HG03432 (cell line): ENCODE measurements at regions not wholly inside any gene's neighbourhood (a gene's known extent, or its start where the extent isn't known, plus 50 kb on each side); places are given as distances from the start of the nearest gene placed in this dataset.

Experiments used
- ATAC-seq: cut with Tn5 transposase; IDR thresholded peaks from one replicate; pipeline ENCODE4 v1.9.1; 2021; ENCODE audit warnings: mild to moderate bottlenecking, moderate library complexity; ENCODE audit not compliant: unreplicated experiment

GRCh38 chr4:167290678-167291077 is 56.4 kb upstream of the SPOCK3 start:
- ATAC-seq, result no peak

DNA sequence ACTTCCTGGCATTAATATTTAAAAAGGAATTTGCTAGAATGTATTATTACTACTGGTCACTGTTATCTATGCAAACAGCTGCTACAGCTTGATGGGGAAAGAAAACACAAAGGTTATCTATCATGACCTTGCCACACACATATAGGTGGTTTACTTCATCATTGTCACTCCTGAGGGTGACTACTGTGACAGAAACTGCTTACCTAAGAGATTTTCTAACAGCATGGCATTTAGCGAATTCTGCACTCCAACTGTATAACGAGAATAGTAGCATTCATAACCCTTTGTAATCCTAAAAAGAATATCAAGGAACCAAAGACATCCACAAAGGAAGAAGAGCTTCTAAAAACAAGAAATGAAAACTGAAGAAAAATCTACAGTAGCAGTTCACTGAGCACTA is 74.6 kb upstream of the SPOCK3 start:
- no peak for ATAC-seq

- ATAC-seq, result no peak
Observed at GRCh38 chr4:167321299-167321698, 87.0 kb upstream of the SPOCK3 start.

DNA sequence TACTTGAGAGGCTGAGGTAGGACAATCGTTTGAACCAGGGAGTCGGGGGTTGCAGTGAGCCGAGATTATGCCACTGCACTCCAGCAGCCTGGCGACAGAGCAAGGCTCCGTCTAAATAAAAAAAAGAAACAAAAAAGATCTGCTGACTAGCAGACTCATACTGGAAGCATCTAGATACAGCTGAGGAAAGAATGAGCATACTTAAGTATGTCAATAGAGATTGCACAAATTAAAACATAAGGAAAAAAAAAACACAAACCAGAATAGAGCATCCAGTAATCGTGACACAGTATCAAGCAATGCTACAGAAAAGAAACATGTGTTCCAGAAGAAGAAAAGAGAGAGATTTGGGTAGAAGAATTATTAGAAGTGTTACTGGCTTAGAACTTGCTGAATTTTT is 105.5 kb upstream of the SPOCK3 start:
- no peak for ATAC-seq

DNA sequence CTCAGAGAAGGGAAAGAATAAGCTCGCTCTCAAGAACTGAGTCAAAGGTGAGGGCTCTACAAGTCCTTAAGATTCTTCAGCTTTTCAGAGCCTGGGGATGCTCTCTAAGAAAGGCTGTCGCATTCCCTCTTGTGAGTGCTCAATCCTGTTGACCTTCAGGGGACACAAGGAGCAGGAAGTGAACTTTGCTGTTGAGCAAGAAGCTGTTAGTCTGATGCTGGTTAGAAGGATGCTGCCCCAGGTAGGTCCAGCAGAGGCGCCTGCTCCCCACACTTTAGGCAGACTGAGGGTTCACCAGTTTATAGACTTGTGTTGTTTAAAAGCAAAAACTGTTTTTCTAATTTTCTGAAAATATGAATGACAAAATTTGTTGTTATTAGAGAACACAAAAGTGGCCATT is 125.4 kb upstream of the SPOCK3 start:
- no peak for ATAC-seq

DNA sequence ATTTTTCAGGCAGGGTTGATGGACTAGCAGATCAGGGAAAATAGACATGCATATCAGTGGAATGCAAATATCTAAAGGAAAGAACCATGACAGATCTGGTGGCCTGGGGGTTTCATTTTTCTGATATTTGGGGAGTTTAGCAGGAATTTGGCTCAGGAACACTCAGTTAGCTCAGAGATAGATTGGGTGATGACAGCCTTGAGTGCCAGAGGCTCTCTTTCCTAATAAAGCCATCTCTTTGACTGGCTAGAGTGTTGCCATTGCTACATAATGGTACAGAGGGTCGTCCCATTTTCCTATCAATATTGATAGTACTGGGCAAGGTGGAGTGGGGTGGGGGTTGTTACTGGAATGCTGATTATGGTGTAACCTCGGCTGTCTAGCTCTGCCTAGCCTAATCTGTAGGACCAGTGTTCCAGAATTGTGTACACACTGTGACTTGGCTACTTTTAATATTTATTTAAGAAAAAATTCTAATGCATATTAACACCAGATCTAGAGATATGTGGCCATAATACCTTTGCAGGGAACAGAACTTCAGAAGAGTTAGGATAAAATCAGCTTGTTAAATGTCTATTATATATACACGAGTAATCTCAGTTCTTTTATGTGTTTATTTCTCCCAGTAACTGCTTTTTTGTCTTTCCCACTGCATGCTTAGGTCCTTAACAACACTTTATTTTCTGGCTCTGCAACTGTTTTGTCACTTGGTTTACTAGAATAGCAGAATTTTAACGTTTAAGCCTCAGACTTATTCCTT is 145.0 kb upstream of the SPOCK3 start:
- ATAC-seq, result no peak

GRCh38 chr4:167380964-167381363 is 146.7 kb upstream of the SPOCK3 start:
- ATAC-seq, result peak; percentile 59

GRCh38 chr4:167383291-167383690 is 149.0 kb upstream of the SPOCK3 start:
- no peak for ATAC-seq

GRCh38 chr4:167397586-167397985 is 163.3 kb upstream of the SPOCK3 start:
- ATAC-seq, result no peak

DNA sequence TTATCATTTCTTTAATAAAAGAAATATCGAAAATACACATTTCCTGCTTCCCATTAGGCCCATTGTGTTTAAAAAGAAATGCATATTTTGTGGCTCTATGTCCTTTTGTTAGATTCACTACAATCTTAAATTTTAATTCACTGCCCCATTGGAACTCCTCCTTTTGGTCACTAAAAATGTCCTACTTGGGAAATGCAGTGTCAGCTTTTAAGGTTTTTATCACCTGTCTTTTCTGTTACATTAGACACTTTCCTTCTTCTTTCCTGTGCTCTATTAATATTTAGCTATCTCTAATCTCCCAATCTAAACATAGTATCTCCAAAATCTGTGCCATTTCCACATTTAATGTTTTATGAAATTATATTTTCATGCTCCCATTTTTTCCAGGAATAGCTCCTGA is 164.9 kb upstream of the SPOCK3 start:
- ATAC-seq, result no peak

GRCh38 chr4:167406181-167406580 is 171.9 kb upstream of the SPOCK3 start:
- no peak for ATAC-seq

DNA sequence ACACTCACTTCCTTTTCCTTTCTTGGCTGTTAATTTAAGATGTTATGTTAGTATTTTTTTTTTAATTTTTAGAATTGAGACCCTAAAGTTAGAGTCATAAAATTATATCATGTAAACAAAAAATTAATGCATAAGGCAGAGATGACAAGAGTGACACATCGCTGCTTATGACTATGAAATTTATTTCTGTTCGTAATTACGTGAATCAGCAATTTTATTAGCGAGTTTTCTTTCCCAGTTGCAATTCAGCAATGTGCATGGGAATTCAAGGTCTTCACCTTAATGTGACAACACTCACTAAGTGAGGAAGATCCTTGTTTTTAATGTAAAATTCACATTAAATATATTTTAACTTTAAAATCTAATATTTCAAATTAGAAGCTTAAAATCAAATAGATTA is 181.2 kb upstream of the SPOCK3 start:
- no peak for ATAC-seq

DNA sequence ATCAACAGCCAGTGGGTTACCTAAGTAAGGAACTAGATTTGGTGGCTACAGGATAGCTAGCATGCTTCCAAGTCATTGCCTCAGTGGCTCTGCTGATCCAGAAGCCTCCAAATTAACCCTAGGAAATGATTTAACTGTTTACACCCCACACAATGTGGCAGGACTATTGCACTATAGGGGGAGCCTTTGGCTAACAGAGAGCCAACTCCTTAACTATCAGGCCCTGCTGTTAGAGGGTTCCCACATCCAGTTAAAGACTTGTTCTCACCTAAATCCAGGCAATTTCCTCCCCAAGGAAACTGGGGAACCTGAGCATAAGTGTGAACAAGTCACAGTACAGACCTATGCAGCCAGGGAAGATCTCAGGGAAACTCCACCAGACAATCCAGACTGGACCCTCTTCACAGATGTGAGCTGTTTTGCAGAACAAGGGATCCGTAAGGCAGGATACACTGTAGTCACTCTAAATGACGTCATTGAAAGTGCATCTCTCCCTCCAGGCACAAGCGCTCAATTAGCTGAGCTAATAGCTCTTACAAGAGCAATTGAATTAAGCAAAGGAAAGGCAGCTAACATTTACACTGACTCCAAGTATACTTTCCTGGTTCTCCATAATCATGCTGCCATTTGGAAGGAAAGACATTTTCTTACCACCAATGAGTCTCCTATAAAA is 185.3 kb upstream of the SPOCK3 start:
- no peak for ATAC-seq

- ATAC-seq, result no peak
Observed at GRCh38 chr4:167421201-167421600, 186.9 kb upstream of the SPOCK3 start.

DNA sequence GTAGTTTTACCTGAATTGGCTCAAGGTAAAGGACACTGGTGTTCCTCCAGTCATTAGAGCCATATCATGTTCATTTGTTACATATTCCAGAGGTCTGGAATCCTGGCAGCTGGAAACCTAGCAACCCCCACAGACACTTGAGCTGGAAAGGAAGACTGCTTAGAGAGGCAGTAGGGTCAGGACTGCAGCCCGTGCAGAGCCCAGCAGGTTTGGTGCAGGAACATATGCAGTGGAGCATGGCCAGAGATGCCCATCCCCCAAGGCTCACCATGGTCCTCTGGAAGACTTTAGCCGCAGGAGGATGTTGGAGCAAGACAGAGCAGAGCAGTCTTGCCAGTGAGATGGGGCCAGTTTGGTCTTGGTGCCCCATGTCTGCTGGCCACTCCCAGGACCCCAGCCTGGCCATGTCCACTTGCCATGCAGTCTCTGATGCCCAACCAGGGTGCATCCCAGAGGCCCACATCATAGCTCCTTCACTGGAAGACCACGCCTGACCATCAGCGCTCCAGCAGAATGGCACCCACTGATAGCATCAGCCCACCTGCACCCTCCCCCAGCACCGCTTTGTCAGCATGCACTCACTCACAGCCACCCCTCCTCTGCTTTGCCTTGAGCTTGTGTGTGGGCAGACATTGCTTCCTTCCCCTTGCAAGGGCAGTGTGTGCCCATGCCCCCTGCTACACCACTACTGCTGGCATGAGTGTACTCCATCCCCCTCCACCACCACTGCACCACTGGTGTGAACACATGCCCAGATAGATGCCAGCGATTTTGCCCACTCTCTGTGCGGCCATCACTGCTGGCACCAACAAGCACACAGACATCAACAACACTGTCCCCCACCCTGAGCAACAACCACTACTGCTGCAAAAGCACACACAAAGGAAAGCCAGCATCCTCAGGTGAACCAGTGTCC is 190.3 kb upstream of the SPOCK3 start:
- no peak for ATAC-seq

DNA sequence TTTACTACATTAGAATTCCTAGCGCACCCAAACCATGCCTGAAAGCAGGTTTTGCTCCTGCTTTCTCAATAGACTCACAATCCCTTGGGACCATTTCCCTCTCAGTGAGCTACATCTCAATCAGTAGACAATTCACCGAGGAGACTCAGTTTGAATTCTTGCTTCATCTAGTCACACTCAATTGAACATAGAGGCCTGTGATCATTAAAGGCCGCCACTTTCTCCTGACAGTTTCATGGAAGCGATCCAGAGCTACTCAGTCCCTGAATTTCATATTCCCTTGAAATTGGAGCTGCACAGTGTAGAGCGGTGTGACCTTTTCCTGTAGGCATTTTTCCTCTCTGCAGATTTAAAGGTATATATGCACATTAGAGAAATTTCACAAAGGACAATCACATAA is 193.9 kb upstream of the SPOCK3 start:
- ATAC-seq, result no peak

DNA sequence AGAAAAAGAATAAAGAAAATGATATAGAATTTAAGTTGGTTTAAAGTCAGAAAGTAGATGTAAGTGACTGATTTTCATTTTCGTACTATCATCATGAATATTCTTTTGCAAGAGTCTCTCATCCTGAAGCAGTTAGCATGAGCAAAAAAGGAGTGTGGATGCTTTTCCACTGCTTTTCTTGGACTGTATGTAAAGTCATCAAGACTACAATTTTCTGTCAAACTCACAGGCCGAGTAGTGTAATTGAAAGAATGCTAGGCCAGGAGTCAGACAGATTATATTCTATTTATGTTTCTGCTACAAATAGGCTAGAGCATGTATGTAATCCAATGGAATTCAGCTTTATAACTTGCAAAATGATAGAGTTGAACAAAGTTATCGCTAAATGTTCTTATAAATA is 197.1 kb upstream of the SPOCK3 start:
- ATAC-seq, result no peak

GRCh38 chr4:167435786-167436185 is 201.5 kb upstream of the SPOCK3 start:
- no peak for ATAC-seq

DNA sequence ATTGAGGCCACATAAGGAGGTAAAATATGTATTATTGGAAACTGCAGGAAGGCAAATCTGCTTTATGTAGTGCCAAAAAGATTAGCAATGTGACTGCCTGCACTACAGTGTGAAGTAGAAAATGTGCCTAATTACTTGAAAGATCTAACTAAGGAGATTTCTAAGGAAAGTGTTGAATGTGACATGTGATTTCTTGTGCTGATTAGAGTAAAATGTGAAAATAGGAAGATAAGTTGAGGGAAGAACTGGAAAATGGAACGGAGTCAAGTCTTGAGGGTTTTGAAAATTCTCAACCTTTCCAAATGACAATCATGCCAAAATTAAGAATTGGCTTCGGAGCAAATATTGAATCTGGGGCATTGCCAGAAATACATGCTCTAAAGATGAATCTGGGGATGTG is 209.5 kb upstream of the SPOCK3 start:
- no peak for ATAC-seq

DNA sequence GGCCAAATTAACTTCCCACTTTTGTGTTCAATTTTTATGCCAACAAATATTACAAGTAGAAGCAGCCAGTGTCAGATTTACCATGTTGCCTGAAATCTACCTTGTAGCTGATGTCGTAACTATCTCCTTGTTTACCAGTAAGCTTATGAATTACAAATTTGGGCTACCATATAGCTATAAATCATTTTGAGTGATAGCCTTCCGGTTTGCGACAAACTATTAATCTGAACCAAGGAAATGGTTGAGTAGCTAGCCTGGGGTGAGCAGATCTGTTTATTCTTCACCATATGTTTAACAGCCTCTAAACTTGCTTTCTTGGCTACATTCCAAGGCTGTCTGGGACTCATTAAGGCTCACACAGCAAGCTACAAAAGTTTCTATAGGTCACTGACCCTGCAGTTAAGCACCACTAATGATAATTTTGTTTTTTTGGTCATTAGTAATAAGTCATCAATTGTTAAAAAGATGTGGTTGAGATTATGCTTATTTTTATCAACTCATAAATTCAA is 218.7 kb upstream of the SPOCK3 start:
- no peak for ATAC-seq

GRCh38 chr4:167456619-167457018 is 222.3 kb upstream of the SPOCK3 start:
- ATAC-seq, result no peak
